AG09309 (cell line): ENCODE measurements at regions not wholly inside any gene's neighbourhood (a gene's known extent, or its start where the extent isn't known, plus 50 kb on each side); places are given as distances from the start of the nearest gene placed in this dataset.

Experiments used
- DNase-seq: peaks from one replicate; pipeline ENCODE4 v3.0.0-alpha.2; 2010; ENCODE audit warnings: low read depth
- H3K4me3 ChIP-seq: 2 replicates; pipeline ENCODE4 v1.5.1; 2011; ENCODE audit warnings: mild to moderate bottlenecking, low read depth, low read length, moderate library complexity; ENCODE audit not compliant: control insufficient read depth
- CTCF ChIP-seq: IDR thresholded peaks from 2 replicates; pipeline ENCODE4 v1.5.1; 2011; ENCODE audit warnings: mild to moderate bottlenecking, low read depth, low read length, inconsistent platforms; ENCODE audit not compliant: insufficient read depth, control insufficient read depth; ENCODE audit errors: missing control alignments

- no peak for TF ChIP-seq CTCF
- DNase-seq, result no peak
- no peak overlapping the region for H3K4me3 ChIP-seq
These were observed 212.7 kb upstream of the PMFBP1 start for GRCh38 chr16:72384651-72385050.

GRCh38 chr16:72380283-72380682 lies 208.3 kb upstream of the PMFBP1 start:
- TF ChIP-seq CTCF, result no peak
- no peak for DNase-seq

GRCh38 chr16:72373201-72373600 lies 201.2 kb upstream of the PMFBP1 start:
- DNase-seq, result no peak
- no peak for TF ChIP-seq CTCF
- no peak overlapping the region for H3K4me3 ChIP-seq

More at GRCh38 chr16:72380283-72380682, 208.3 kb upstream of the PMFBP1 start:
- H3K4me3 ChIP-seq, result no peak overlapping the region

- no peak for TF ChIP-seq CTCF
- no peak for DNase-seq
- no peak overlapping the region for H3K4me3 ChIP-seq
These were observed 200.4 kb upstream of the PMFBP1 start for GRCh38 chr16:72372087-72373045.

GRCh38 chr16:72371307-72372086 lies 199.5 kb upstream of the PMFBP1 start:
- peak; percentile 55 for DNase-seq
- H3K4me3 ChIP-seq, result no peak overlapping the region
- no peak for TF ChIP-seq CTCF

- H3K4me3 ChIP-seq, result no peak overlapping the region
- no peak for DNase-seq
- TF ChIP-seq CTCF, result no peak
These were observed 197.3 kb upstream of the PMFBP1 start for GRCh38 chr16:72369274-72369673.
